Duodenal mucosa (tissue), 2 donors: ENCODE measurements at regions not wholly inside any gene's neighbourhood (a gene's known extent, or its start where the extent isn't known, plus 50 kb on each side); places are given as distances from the start of the nearest gene placed in this dataset.

Experiments
- H3K27ac ChIP-seq: one replicate; pipeline ENCODE4 v1.7.0; 2013; ENCODE audit warnings: low read depth, low read length
- H3K27me3 ChIP-seq, 2 donors: one replicate each; pipeline ENCODE4 v1.7.0; 2013; ENCODE audit warnings: low read length in 2 of 2, control low read depth in 1 of 2; ENCODE audit not compliant: insufficient read depth in 2 of 2, control insufficient read depth in 1 of 2
- H3K36me3 ChIP-seq, 2 donors: one replicate each; pipeline ENCODE4 v1.7.0; 2013; ENCODE audit warnings: low read length in 2 of 2, control low read depth in 1 of 2; ENCODE audit not compliant: insufficient read depth in 2 of 2, control insufficient read depth in 1 of 2
- H3K4me1 ChIP-seq, 2 donors: one replicate each; pipeline ENCODE4 v1.7.0; 2013; ENCODE audit warnings: low read length in 2 of 2, control low read depth in 1 of 2; ENCODE audit not compliant: insufficient read depth in 2 of 2, control insufficient read depth in 1 of 2
- H3K4me3 ChIP-seq, 2 donors: one replicate each; pipeline ENCODE4 v1.7.0; 2013; ENCODE audit warnings: low read length in 2 of 2, low read depth in 1 of 2
- H3K9ac ChIP-seq, 2 donors: one replicate each; pipeline ENCODE4 v1.7.0; 2013; ENCODE audit warnings: low read length in 2 of 2, low read depth in 1 of 2
- H3K9me3 ChIP-seq, 2 donors: one replicate each; pipeline ENCODE4 v1.7.0; 2013; ENCODE audit warnings: low read length in 2 of 2, control low read depth in 1 of 2; ENCODE audit not compliant: control insufficient read depth in 1 of 2

GRCh38 chr1:84749427-84749826, 59.2 kb upstream of the SSX2IP start:
- H3K36me3 ChIP-seq: no peaks in the 10 kb centered on the region
- H3K4me1 ChIP-seq: no peaks in the 10 kb centered on the region
- no peak overlapping the region for H3K27ac ChIP-seq
- H3K27me3 ChIP-seq: peaks cover 0 to 3% of the 10 kb centered on the region in 2 donors
- H3K4me3 ChIP-seq: no peak overlapping the region
- H3K9ac ChIP-seq: no peak overlapping the region
- H3K9me3 ChIP-seq: no peaks in the 10 kb centered on the region

- Histone ChIP-seq H3K36me3 (no peaks in the 10 kb centered on the region), H3K27ac (no peak overlapping the region), H3K9ac (no peak overlapping the region), H3K9me3 (no peaks in the 10 kb centered on the region), H3K4me3 (no peak overlapping the region), H3K4me1 (no peaks in the 10 kb centered on the region), H3K27me3 (peaks cover 0 to 3% of the 10 kb centered on the region in 2 donors)
These were observed 58.1 kb upstream of the SSX2IP start for GRCh38 chr1:84748364-84748763.

GRCh38 chr1:84745857-84746256, 55.6 kb upstream of the SSX2IP start:
- H3K4me1 ChIP-seq: no peaks in the 10 kb centered on the region
- H3K27me3 ChIP-seq: no peaks in the 10 kb centered on the region
- H3K4me3 ChIP-seq: no peak overlapping the region
- H3K36me3 ChIP-seq: no peaks in the 10 kb centered on the region
- H3K27ac ChIP-seq: no peak overlapping the region
- no peak overlapping the region for H3K9ac ChIP-seq
- no peaks in the 10 kb centered on the region for H3K9me3 ChIP-seq

GRCh38 chr1:84743896-84744295, 53.6 kb upstream of the SSX2IP start:
- Histone ChIP-seq H3K4me3 (no peak overlapping the region), H3K36me3 (no peaks in the 10 kb centered on the region), H3K27me3 (no peaks in the 10 kb centered on the region), H3K9me3 (no peaks in the 10 kb centered on the region), H3K9ac (no peak overlapping the region), H3K4me1 (no peaks in the 10 kb centered on the region), H3K27ac (no peak overlapping the region)

- no peak overlapping the region for H3K9ac ChIP-seq
- no peaks in the 10 kb centered on the region for H3K27me3 ChIP-seq
- no peaks in the 10 kb centered on the region for H3K9me3 ChIP-seq
- no peaks in the 10 kb centered on the region for H3K36me3 ChIP-seq
- no peak overlapping the region for H3K27ac ChIP-seq
- H3K4me1 ChIP-seq: no peaks in the 10 kb centered on the region
- H3K4me3 ChIP-seq: no peak overlapping the region
These were observed 52.4 kb upstream of the SSX2IP start for GRCh38 chr1:84742653-84743052.

GRCh38 chr1:84740050-84740714, 49.9 kb upstream of the SSX2IP start:
- Histone ChIP-seq H3K9ac (no peak overlapping the region), H3K36me3 (no peaks in the 10 kb centered on the region), H3K9me3 (no peaks in the 10 kb centered on the region), H3K27ac (no peak overlapping the region), H3K27me3 (no peaks in the 10 kb centered on the region), H3K4me1 (no peaks in the 10 kb centered on the region), H3K4me3 (no peak overlapping the region)
